ENCODE measurements at regions not wholly inside any gene's neighbourhood (a gene's known extent, or its start where the extent isn't known, plus 50 kb on each side); places are given as distances from the start of the nearest gene placed in this dataset.

DNA sequence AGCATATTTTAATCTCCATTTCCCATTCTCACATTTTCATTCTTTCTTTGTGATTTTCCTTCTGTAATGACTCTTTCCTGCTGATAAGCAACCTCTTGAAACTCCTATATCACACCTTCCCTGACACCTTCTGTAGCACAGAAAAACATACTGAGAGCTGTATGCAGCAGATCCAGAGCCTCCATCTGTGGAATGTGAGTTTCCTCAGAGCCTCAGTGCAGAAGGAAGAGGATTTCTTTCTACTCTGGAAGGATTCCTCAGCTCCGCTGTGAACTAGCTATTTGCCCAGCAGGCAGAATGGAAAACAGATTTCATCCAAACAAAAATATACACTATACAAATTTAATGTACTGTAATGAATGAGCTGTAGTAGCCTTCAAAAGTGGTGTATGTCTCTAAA is 841.3 kb upstream of the ZWINT start:
- TF ChIP-seq, protein P1, sequence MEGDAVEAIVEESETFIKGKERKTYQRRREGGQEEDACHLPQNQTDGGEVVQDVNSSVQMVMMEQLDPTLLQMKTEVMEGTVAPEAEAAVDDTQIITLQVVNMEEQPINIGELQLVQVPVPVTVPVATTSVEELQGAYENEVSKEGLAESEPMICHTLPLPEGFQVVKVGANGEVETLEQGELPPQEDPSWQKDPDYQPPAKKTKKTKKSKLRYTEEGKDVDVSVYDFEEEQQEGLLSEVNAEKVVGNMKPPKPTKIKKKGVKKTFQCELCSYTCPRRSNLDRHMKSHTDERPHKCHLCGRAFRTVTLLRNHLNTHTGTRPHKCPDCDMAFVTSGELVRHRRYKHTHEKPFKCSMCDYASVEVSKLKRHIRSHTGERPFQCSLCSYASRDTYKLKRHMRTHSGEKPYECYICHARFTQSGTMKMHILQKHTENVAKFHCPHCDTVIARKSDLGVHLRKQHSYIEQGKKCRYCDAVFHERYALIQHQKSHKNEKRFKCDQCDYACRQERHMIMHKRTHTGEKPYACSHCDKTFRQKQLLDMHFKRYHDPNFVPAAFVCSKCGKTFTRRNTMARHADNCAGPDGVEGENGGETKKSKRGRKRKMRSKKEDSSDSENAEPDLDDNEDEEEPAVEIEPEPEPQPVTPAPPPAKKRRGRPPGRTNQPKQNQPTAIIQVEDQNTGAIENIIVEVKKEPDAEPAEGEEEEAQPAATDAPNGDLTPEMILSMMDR (conservative IDR thresholded peaks at IDR 0.05; ENCODE audit: low read depth, low read length), result no peak
- TF ChIP-seq EZH2 (IDR thresholded peaks at IDR 0.05; ENCODE audit: borderline replicate concordance, low read depth, low read length, poor library complexity, severe bottlenecking), result no peak
